ENCODE measurements at regions not wholly inside any gene's neighbourhood (a gene's known extent, or its start where the extent isn't known, plus 50 kb on each side); places are given as distances from the start of the nearest gene placed in this dataset.
A peak's percentile ranks its signal among the peaks of the same experiment; 100 is the strongest.

- Histone ChIP-seq H3K79me2 (ENCODE audit: low read length) (no peaks in the 10 kb centered on the region), H3K9me2 (replicated peaks; ENCODE audit: insufficient read depth, low read length) (no peaks in the 10 kb centered on the region), H4K20me1 (ENCODE audit: insufficient read depth, low read depth, low read length) (no peaks in the 10 kb centered on the region), H3K9me3 (ENCODE audit: low read length) (no peaks in the 10 kb centered on the region), H3K9ac (ENCODE audit: low read length) (no peak overlapping the region), H3K4me2 (ENCODE audit: low read depth, low read length, poor library complexity, severe bottlenecking) (no peak overlapping the region), H3K36me3 (ENCODE audit: insufficient read depth, low read length) (no peaks in the 10 kb centered on the region), H3K27ac (ENCODE audit: low read length) (no peak overlapping the region), H3K4me3 (ENCODE audit: low read length) (no peak overlapping the region), H2AFZ (ENCODE audit: low read length) (no peak overlapping the region), H3K4me1 (ENCODE audit: low read length) (peaks cover 8% of the 10 kb centered on the region; the same call in 1 of the 2 replicates), H3K27me3 (ENCODE audit: low read length) (0 out of 2 replicates have a peak, but pooled peaks cover 3% of the 10 kb centered on the region)
- no peak for DNase-seq
Observed at GRCh38 chr14:21965042-21965441, 291.4 kb upstream of the OR4E1 start.

GRCh38 chr14:21964180-21964579, 290.6 kb upstream of the OR4E1 start:
- Histone ChIP-seq H3K27ac (ENCODE audit: low read length) (no peak overlapping the region), H3K4me1 (ENCODE audit: low read length) (peaks cover 8% of the 10 kb centered on the region; the same call in 1 of the 2 replicates), H4K20me1 (ENCODE audit: insufficient read depth, low read depth, low read length) (no peaks in the 10 kb centered on the region), H3K79me2 (ENCODE audit: low read length) (no peaks in the 10 kb centered on the region), H2AFZ (ENCODE audit: low read length) (no peak overlapping the region), H3K36me3 (ENCODE audit: insufficient read depth, low read length) (no peaks in the 10 kb centered on the region), H3K9ac (ENCODE audit: low read length) (no peak overlapping the region), H3K9me2 (replicated peaks; ENCODE audit: insufficient read depth, low read length) (no peaks in the 10 kb centered on the region), H3K27me3 (ENCODE audit: low read length) (0 out of 2 replicates have a peak, but pooled peaks cover 3% of the 10 kb centered on the region), H3K4me2 (ENCODE audit: low read depth, low read length, poor library complexity, severe bottlenecking) (no peak overlapping the region), H3K9me3 (ENCODE audit: low read length) (no peaks in the 10 kb centered on the region), H3K4me3 (ENCODE audit: low read length) (no peak overlapping the region)
- no peak for DNase-seq

- H3K27ac ChIP-seq (ENCODE audit: low read length), result no peak overlapping the region
- H3K4me1 ChIP-seq (ENCODE audit: low read length), result peaks cover 8% of the 10 kb centered on the region; the same call in 1 of the 2 replicates
- 0 out of 2 replicates have a peak, but pooled peaks cover 3% of the 10 kb centered on the region for H3K27me3 ChIP-seq (ENCODE audit: low read length)
- H4K20me1 ChIP-seq (ENCODE audit: insufficient read depth, low read depth, low read length), result no peaks in the 10 kb centered on the region
- no peaks in the 10 kb centered on the region for H3K9me2 ChIP-seq (replicated peaks; ENCODE audit: insufficient read depth, low read length)
- no peaks in the 10 kb centered on the region for H3K36me3 ChIP-seq (ENCODE audit: insufficient read depth, low read length)
- H2AFZ ChIP-seq (ENCODE audit: low read length), result no peak overlapping the region
- no peaks in the 10 kb centered on the region for H3K9me3 ChIP-seq (ENCODE audit: low read length)
- no peak overlapping the region for H3K4me3 ChIP-seq (ENCODE audit: low read length)
- no peak overlapping the region for H3K9ac ChIP-seq (ENCODE audit: low read length)
- no peaks in the 10 kb centered on the region for H3K79me2 ChIP-seq (ENCODE audit: low read length)
- no peak overlapping the region for H3K4me2 ChIP-seq (ENCODE audit: low read depth, low read length, poor library complexity, severe bottlenecking)
- DNase-seq, result no peak
Observed at GRCh38 chr14:21960636-21961035, 287.0 kb upstream of the OR4E1 start.

- no peaks in the 10 kb centered on the region for H3K79me2 ChIP-seq (ENCODE audit: low read length)
- no peak overlapping the region for H3K9ac ChIP-seq (ENCODE audit: low read length)
- H3K27ac ChIP-seq (ENCODE audit: low read length), result no peak overlapping the region
Observed at GRCh38 chr14:21941885-21942284, 268.3 kb upstream of the OR4E1 start.

GRCh38 chr14:21940887-21941856, 267.6 kb upstream of the OR4E1 start:
- DNase-seq, result peak; percentile 74
- H3K9me3 ChIP-seq (ENCODE audit: low read length), result no peaks in the 10 kb centered on the region
- H3K4me1 ChIP-seq (ENCODE audit: low read length), result no peaks in the 10 kb centered on the region
- no peaks in the 10 kb centered on the region for H3K36me3 ChIP-seq (ENCODE audit: insufficient read depth, low read length)
- no peaks in the 10 kb centered on the region for H3K9me2 ChIP-seq (replicated peaks; ENCODE audit: insufficient read depth, low read length)
- no peaks in the 10 kb centered on the region for H3K79me2 ChIP-seq (ENCODE audit: low read length)
- no peaks in the 10 kb centered on the region for H4K20me1 ChIP-seq (ENCODE audit: insufficient read depth, low read depth, low read length)
- H3K27ac ChIP-seq (ENCODE audit: low read length), result no peak overlapping the region
- no peak overlapping the region for H3K4me3 ChIP-seq (ENCODE audit: low read length)
- no peak overlapping the region for H2AFZ ChIP-seq (ENCODE audit: low read length)
- H3K9ac ChIP-seq (ENCODE audit: low read length), result no peak overlapping the region
- no peak overlapping the region for H3K4me2 ChIP-seq (ENCODE audit: low read depth, low read length, poor library complexity, severe bottlenecking)
- no peaks in the 10 kb centered on the region for H3K27me3 ChIP-seq (ENCODE audit: low read length)

More at GRCh38 chr14:21941885-21942284, 268.3 kb upstream of the OR4E1 start:
- no peak for DNase-seq
- Histone ChIP-seq H3K9me3 (ENCODE audit: low read length) (no peaks in the 10 kb centered on the region), H4K20me1 (ENCODE audit: insufficient read depth, low read depth, low read length) (no peaks in the 10 kb centered on the region), H2AFZ (ENCODE audit: low read length) (no peak overlapping the region), H3K4me2 (ENCODE audit: low read depth, low read length, poor library complexity, severe bottlenecking) (no peak overlapping the region), H3K36me3 (ENCODE audit: insufficient read depth, low read length) (no peaks in the 10 kb centered on the region), H3K4me1 (ENCODE audit: low read length) (no peaks in the 10 kb centered on the region), H3K9me2 (replicated peaks; ENCODE audit: insufficient read depth, low read length) (no peaks in the 10 kb centered on the region), H3K4me3 (ENCODE audit: low read length) (no peak overlapping the region), H3K27me3 (ENCODE audit: low read length) (no peaks in the 10 kb centered on the region)

- no peaks in the 10 kb centered on the region for H3K79me2 ChIP-seq (ENCODE audit: low read length)
- no peaks in the 10 kb centered on the region for H3K4me1 ChIP-seq (ENCODE audit: low read length)
- H3K27ac ChIP-seq (ENCODE audit: low read length), result no peak overlapping the region
- H3K9ac ChIP-seq (ENCODE audit: low read length), result no peak overlapping the region
- no peaks in the 10 kb centered on the region for H3K9me2 ChIP-seq (replicated peaks; ENCODE audit: insufficient read depth, low read length)
- H3K4me3 ChIP-seq (ENCODE audit: low read length), result no peak overlapping the region
- H3K9me3 ChIP-seq (ENCODE audit: low read length), result no peaks in the 10 kb centered on the region
- H3K27me3 ChIP-seq (ENCODE audit: low read length), result no peaks in the 10 kb centered on the region
- no peaks in the 10 kb centered on the region for H3K36me3 ChIP-seq (ENCODE audit: insufficient read depth, low read length)
- H3K4me2 ChIP-seq (ENCODE audit: low read depth, low read length, poor library complexity, severe bottlenecking), result no peak overlapping the region
- no peak for DNase-seq
- H2AFZ ChIP-seq (ENCODE audit: low read length), result no peak overlapping the region
- H4K20me1 ChIP-seq (ENCODE audit: insufficient read depth, low read depth, low read length), result no peaks in the 10 kb centered on the region
Observed at GRCh38 chr14:21939836-21940235, 266.2 kb upstream of the OR4E1 start.

GRCh38 chr14:21937996-21938395, 264.4 kb upstream of the OR4E1 start:
- H3K9ac ChIP-seq (ENCODE audit: low read length), result no peak overlapping the region
- no peak overlapping the region for H3K4me2 ChIP-seq (ENCODE audit: low read depth, low read length, poor library complexity, severe bottlenecking)
- H3K9me3 ChIP-seq (ENCODE audit: low read length), result no peaks in the 10 kb centered on the region
- H3K79me2 ChIP-seq (ENCODE audit: low read length), result no peaks in the 10 kb centered on the region
- no peak overlapping the region for H2AFZ ChIP-seq (ENCODE audit: low read length)
- no peaks in the 10 kb centered on the region for H4K20me1 ChIP-seq (ENCODE audit: insufficient read depth, low read depth, low read length)
- no peaks in the 10 kb centered on the region for H3K36me3 ChIP-seq (ENCODE audit: insufficient read depth, low read length)
- no peak for DNase-seq
- no peak overlapping the region for H3K4me3 ChIP-seq (ENCODE audit: low read length)
- no peak overlapping the region for H3K27ac ChIP-seq (ENCODE audit: low read length)
- no peaks in the 10 kb centered on the region for H3K9me2 ChIP-seq (replicated peaks; ENCODE audit: insufficient read depth, low read length)
- H3K4me1 ChIP-seq (ENCODE audit: low read length), result no peaks in the 10 kb centered on the region
- no peaks in the 10 kb centered on the region for H3K27me3 ChIP-seq (ENCODE audit: low read length)

GRCh38 chr14:21933681-21934080, 260.1 kb upstream of the OR4E1 start:
- peak; percentile 49 for DNase-seq
- Histone ChIP-seq H3K4me1 (ENCODE audit: low read length) (no peaks in the 10 kb centered on the region), H3K9ac (ENCODE audit: low read length) (no peak overlapping the region), H4K20me1 (ENCODE audit: insufficient read depth, low read depth, low read length) (no peaks in the 10 kb centered on the region), H3K9me3 (ENCODE audit: low read length) (no peaks in the 10 kb centered on the region), H3K4me2 (ENCODE audit: low read depth, low read length, poor library complexity, severe bottlenecking) (no peak overlapping the region), H3K9me2 (replicated peaks; ENCODE audit: insufficient read depth, low read length) (no peaks in the 10 kb centered on the region), H3K36me3 (ENCODE audit: insufficient read depth, low read length) (no peaks in the 10 kb centered on the region), H3K27me3 (ENCODE audit: low read length) (no peaks in the 10 kb centered on the region), H3K79me2 (ENCODE audit: low read length) (no peaks in the 10 kb centered on the region), H3K4me3 (ENCODE audit: low read length) (no peak overlapping the region), H2AFZ (ENCODE audit: low read length) (no peak overlapping the region), H3K27ac (ENCODE audit: low read length) (no peak overlapping the region)

Data from Karpas-422 (cell line).